ENCODE measurements at regions not wholly inside any gene's neighbourhood (a gene's known extent, or its start where the extent isn't known, plus 50 kb on each side); places are given as distances from the start of the nearest gene placed in this dataset.

GRCh38 chr4:189265515-189265914 is 675.2 kb upstream of the FRG1 start:
- no peaks in the 10 kb centered on the region for H3K36me3 ChIP-seq (ENCODE audit: insufficient read depth)
- H3K79me2 ChIP-seq (ENCODE audit: insufficient read depth, low read depth) = no peaks in the 10 kb centered on the region
- no peak overlapping the region for H3K4me3 ChIP-seq (IDR thresholded peaks at IDR 0.05; ENCODE audit: insufficient read depth, low read depth, low read length)
- H3K9ac ChIP-seq = no peak overlapping the region
- no peak for TF ChIP-seq CTCF (conservative IDR thresholded peaks at IDR 0.05; ENCODE audit: low read depth, low read length)
- no peaks in the 10 kb centered on the region for H4K20me1 ChIP-seq (ENCODE audit: insufficient read depth)
- no peak overlapping the region for H2AFZ ChIP-seq (ENCODE audit: low read depth)
- H3K4me1 ChIP-seq (ENCODE audit: low read depth, poor library complexity, severe bottlenecking) = peaks cover 20% of the 10 kb centered on the region
- no peaks in the 10 kb centered on the region for H3K27me3 ChIP-seq (ENCODE audit: insufficient read depth, low read depth)
- H3K4me2 ChIP-seq = no peak overlapping the region
- no peak overlapping the region for H3K27ac ChIP-seq

- peak overlapping the region; percentile 11; the same call in 1 of the 2 replicates for H3K4me2 ChIP-seq
- no peaks in the 10 kb centered on the region for H3K27me3 ChIP-seq (ENCODE audit: insufficient read depth, low read depth)
- no peaks in the 10 kb centered on the region for H3K36me3 ChIP-seq (ENCODE audit: insufficient read depth)
- no peak for TF ChIP-seq CTCF (conservative IDR thresholded peaks at IDR 0.05; ENCODE audit: low read depth, low read length)
- H2AFZ ChIP-seq (ENCODE audit: low read depth) = no peak overlapping the region
- no peak overlapping the region for H3K9ac ChIP-seq
- H3K4me1 ChIP-seq (ENCODE audit: low read depth, poor library complexity, severe bottlenecking) = peaks cover 20% of the 10 kb centered on the region
- H3K79me2 ChIP-seq (ENCODE audit: insufficient read depth, low read depth) = no peaks in the 10 kb centered on the region
- H3K27ac ChIP-seq = no peak overlapping the region
- no peaks in the 10 kb centered on the region for H4K20me1 ChIP-seq (ENCODE audit: insufficient read depth)
- no peak overlapping the region for H3K4me3 ChIP-seq (IDR thresholded peaks at IDR 0.05; ENCODE audit: insufficient read depth, low read depth, low read length)
Measured at GRCh38 chr4:189267312-189267965, 673.2 kb upstream of the FRG1 start.

- H3K79me2 ChIP-seq (ENCODE audit: insufficient read depth, low read depth) = no peaks in the 10 kb centered on the region
- no peak for TF ChIP-seq CTCF (conservative IDR thresholded peaks at IDR 0.05; ENCODE audit: low read depth, low read length)
- H3K4me3 ChIP-seq (IDR thresholded peaks at IDR 0.05; ENCODE audit: insufficient read depth, low read depth, low read length) = no peak overlapping the region
- H4K20me1 ChIP-seq (ENCODE audit: insufficient read depth) = no peaks in the 10 kb centered on the region
- no peak overlapping the region for H3K4me2 ChIP-seq
- no peaks in the 10 kb centered on the region for H3K4me1 ChIP-seq (ENCODE audit: low read depth, poor library complexity, severe bottlenecking)
- no peak overlapping the region for H3K27ac ChIP-seq
- H3K9ac ChIP-seq = no peak overlapping the region
- no peak overlapping the region for H2AFZ ChIP-seq (ENCODE audit: low read depth)
- H3K36me3 ChIP-seq (ENCODE audit: insufficient read depth) = no peaks in the 10 kb centered on the region
- no peaks in the 10 kb centered on the region for H3K27me3 ChIP-seq (ENCODE audit: insufficient read depth, low read depth)
Measured at GRCh38 chr4:189278597-189279165, 662.0 kb upstream of the FRG1 start.

- H3K27me3 ChIP-seq (ENCODE audit: insufficient read depth, low read depth) = no peaks in the 10 kb centered on the region
- H3K9ac ChIP-seq = no peak overlapping the region
- no peaks in the 10 kb centered on the region for H3K36me3 ChIP-seq (ENCODE audit: insufficient read depth)
- no peaks in the 10 kb centered on the region for H3K4me1 ChIP-seq (ENCODE audit: low read depth, poor library complexity, severe bottlenecking)
- no peaks in the 10 kb centered on the region for H3K79me2 ChIP-seq (ENCODE audit: insufficient read depth, low read depth)
- no peak overlapping the region for H2AFZ ChIP-seq (ENCODE audit: low read depth)
- no peak overlapping the region for H3K4me2 ChIP-seq
- no peak overlapping the region for H3K27ac ChIP-seq
- no peak for TF ChIP-seq CTCF (conservative IDR thresholded peaks at IDR 0.05; ENCODE audit: low read depth, low read length)
- no peaks in the 10 kb centered on the region for H4K20me1 ChIP-seq (ENCODE audit: insufficient read depth)
- H3K4me3 ChIP-seq (IDR thresholded peaks at IDR 0.05; ENCODE audit: insufficient read depth, low read depth, low read length) = no peak overlapping the region
Measured at GRCh38 chr4:189279188-189279587, 661.5 kb upstream of the FRG1 start.
